GM23338 (cell line): ENCODE measurements at regions not wholly inside any gene's neighbourhood (a gene's known extent, or its start where the extent isn't known, plus 50 kb on each side); places are given as distances from the start of the nearest gene placed in this dataset.

Experiments used
- CREB1 ChIP-seq: fragments of 250-450 bp; sonication (Bioruptor Pico); IDR thresholded peaks from 2 replicates; pipeline ENCODE4 v1.5.0; 2020; ENCODE audit warnings: low read depth, mild to moderate bottlenecking, moderate library complexity
- CTCF ChIP-seq, 2 experiments: fragments of 200-600 bp in 1 of 2; sonication (generic) in 1 of 2; conservative IDR thresholded peaks; 2 replicates each; pipeline versions ENCODE4 v1.5.1 to v1.6.1; 2016 to 2017; ENCODE audit warnings: antibody characterized with exemption in 2 of 2, low read depth in 2 of 2, mild to moderate bottlenecking in 2 of 2, moderate library complexity in 1 of 2
- ETS1 ChIP-seq: IDR thresholded peaks from 2 replicates; pipeline ENCODE4 v1.6.1; 2016; ENCODE audit warnings: antibody characterized with exemption
- EZH2 ChIP-seq: fragments of 200-600 bp; sonication (generic); IDR thresholded peaks from one replicate; pipeline ENCODE4 v1.8.0; 2017; ENCODE audit warnings: antibody characterized with exemption, mild to moderate bottlenecking, low read depth; ENCODE audit not compliant: unreplicated experiment
- EZH2phosphoT487 ChIP-seq: fragments of 200-600 bp; sonication (generic); IDR thresholded peaks from one replicate; pipeline ENCODE4 v1.8.1; 2018; ENCODE audit warnings: antibody characterized with exemption; ENCODE audit not compliant: unreplicated experiment
- JUNB ChIP-seq: IDR thresholded peaks from one replicate; pipeline ENCODE4 v1.6.1; 2016; ENCODE audit warnings: antibody characterized with exemption; ENCODE audit not compliant: unreplicated experiment
- NANOG ChIP-seq: IDR thresholded peaks from 2 replicates; pipeline ENCODE4 v1.6.1; 2016; ENCODE audit warnings: antibody characterized with exemption, borderline replicate concordance
- POLR2AphosphoS5 ChIP-seq: IDR thresholded peaks from 2 replicates; pipeline ENCODE4 v1.6.1; 2016; ENCODE audit warnings: antibody characterized with exemption, low read depth
- ZNF114 ChIP-seq: fragments of 250-450 bp; sonication (Bioruptor Pico); IDR thresholded peaks from 2 replicates; pipeline ENCODE4 v1.5.0; 2020; ENCODE audit warnings: mild to moderate bottlenecking, moderate library complexity
- ZNF331 ChIP-seq: fragments of 250-450 bp; sonication (Bioruptor Pico); IDR thresholded peaks from 2 replicates; pipeline ENCODE4 v1.5.0; 2020; ENCODE audit warnings: low read depth, mild to moderate bottlenecking, moderate library complexity
- TF ChIP-seq, protein P1 (sequence below): IDR thresholded peaks from one replicate; pipeline ENCODE4 v1.6.1; 2018; ENCODE audit warnings: antibody characterized with exemption; ENCODE audit not compliant: unreplicated experiment
- TF ChIP-seq, protein P2 (sequence below): fragments of 250-450 bp; sonication (Bioruptor Pico); IDR thresholded peaks from 2 replicates; pipeline ENCODE4 v1.5.0; 2020; ENCODE audit warnings: mild to moderate bottlenecking, moderate library complexity

- TF ChIP-seq CTCF (conservative IDR thresholded peaks at IDR 0.05; ENCODE audit: low read depth in 2 of 2) (no peak), JUNB (no peak), POLR2AphosphoS5 (no peak), NANOG (no peak), EZH2phosphoT487 (no peak), CREB1 (CRISPR knock-in tag) (no peak), EZH2 (no peak), ETS1 (no peak), ZNF114 (CRISPR knock-in tag) (no peak), ZNF331 (CRISPR knock-in tag) (no peak)
- TF ChIP-seq, protein P1, sequence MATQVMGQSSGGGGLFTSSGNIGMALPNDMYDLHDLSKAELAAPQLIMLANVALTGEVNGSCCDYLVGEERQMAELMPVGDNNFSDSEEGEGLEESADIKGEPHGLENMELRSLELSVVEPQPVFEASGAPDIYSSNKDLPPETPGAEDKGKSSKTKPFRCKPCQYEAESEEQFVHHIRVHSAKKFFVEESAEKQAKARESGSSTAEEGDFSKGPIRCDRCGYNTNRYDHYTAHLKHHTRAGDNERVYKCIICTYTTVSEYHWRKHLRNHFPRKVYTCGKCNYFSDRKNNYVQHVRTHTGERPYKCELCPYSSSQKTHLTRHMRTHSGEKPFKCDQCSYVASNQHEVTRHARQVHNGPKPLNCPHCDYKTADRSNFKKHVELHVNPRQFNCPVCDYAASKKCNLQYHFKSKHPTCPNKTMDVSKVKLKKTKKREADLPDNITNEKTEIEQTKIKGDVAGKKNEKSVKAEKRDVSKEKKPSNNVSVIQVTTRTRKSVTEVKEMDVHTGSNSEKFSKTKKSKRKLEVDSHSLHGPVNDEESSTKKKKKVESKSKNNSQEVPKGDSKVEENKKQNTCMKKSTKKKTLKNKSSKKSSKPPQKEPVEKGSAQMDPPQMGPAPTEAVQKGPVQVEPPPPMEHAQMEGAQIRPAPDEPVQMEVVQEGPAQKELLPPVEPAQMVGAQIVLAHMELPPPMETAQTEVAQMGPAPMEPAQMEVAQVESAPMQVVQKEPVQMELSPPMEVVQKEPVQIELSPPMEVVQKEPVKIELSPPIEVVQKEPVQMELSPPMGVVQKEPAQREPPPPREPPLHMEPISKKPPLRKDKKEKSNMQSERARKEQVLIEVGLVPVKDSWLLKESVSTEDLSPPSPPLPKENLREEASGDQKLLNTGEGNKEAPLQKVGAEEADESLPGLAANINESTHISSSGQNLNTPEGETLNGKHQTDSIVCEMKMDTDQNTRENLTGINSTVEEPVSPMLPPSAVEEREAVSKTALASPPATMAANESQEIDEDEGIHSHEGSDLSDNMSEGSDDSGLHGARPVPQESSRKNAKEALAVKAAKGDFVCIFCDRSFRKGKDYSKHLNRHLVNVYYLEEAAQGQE = no peak
- TF ChIP-seq, protein P2, sequence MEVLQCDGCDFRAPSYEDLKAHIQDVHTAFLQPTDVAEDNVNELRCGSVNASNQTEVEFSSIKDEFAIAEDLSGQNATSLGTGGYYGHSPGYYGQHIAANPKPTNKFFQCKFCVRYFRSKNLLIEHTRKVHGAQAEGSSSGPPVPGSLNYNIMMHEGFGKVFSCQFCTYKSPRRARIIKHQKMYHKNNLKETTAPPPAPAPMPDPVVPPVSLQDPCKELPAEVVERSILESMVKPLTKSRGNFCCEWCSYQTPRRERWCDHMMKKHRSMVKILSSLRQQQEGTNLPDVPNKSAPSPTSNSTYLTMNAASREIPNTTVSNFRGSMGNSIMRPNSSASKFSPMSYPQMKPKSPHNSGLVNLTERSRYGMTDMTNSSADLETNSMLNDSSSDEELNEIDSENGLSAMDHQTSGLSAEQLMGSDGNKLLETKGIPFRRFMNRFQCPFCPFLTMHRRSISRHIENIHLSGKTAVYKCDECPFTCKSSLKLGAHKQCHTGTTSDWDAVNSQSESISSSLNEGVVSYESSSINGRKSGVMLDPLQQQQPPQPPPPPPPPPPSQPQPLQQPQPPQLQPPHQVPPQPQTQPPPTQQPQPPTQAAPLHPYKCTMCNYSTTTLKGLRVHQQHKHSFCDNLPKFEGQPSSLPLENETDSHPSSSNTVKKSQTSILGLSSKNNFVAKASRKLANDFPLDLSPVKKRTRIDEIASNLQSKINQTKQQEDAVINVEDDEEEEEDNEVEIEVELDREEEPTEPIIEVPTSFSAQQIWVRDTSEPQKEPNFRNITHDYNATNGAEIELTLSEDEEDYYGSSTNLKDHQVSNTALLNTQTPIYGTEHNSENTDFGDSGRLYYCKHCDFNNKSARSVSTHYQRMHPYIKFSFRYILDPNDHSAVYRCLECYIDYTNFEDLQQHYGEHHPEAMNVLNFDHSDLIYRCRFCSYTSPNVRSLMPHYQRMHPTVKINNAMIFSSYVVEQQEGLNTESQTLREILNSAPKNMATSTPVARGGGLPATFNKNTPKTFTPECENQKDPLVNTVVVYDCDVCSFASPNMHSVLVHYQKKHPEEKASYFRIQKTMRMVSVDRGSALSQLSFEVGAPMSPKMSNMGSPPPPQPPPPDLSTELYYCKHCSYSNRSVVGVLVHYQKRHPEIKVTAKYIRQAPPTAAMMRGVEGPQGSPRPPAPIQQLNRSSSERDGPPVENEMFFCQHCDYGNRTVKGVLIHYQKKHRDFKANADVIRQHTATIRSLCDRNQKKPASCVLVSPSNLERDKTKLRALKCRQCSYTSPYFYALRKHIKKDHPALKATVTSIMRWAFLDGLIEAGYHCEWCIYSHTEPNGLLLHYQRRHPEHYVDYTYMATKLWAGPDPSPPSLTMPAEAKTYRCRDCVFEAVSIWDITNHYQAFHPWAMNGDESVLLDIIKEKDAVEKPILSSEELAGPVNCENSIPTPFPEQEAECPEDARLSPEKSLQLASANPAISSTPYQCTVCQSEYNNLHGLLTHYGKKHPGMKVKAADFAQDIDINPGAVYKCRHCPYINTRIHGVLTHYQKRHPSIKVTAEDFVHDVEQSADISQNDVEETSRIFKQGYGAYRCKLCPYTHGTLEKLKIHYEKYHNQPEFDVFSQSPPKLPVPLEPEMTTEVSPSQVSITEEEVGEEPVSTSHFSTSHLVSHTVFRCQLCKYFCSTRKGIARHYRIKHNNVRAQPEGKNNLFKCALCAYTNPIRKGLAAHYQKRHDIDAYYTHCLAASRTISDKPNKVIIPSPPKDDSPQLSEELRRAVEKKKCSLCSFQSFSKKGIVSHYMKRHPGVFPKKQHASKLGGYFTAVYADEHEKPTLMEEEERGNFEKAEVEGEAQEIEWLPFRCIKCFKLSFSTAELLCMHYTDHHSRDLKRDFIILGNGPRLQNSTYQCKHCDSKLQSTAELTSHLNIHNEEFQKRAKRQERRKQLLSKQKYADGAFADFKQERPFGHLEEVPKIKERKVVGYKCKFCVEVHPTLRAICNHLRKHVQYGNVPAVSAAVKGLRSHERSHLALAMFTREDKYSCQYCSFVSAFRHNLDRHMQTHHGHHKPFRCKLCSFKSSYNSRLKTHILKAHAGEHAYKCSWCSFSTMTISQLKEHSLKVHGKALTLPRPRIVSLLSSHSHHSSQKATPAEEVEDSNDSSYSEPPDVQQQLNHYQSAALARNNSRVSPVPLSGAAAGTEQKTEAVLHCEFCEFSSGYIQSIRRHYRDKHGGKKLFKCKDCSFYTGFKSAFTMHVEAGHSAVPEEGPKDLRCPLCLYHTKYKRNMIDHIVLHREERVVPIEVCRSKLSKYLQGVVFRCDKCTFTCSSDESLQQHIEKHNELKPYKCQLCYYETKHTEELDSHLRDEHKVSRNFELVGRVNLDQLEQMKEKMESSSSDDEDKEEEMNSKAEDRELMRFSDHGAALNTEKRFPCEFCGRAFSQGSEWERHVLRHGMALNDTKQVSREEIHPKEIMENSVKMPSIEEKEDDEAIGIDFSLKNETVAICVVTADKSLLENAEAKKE (CRISPR knock-in tag) = no peak
Observed at GRCh38 chr10:89080660-89081059, 90.1 kb downstream of the FAS start.
